ENCODE measurements at regions not wholly inside any gene's neighbourhood (a gene's known extent, or its start where the extent isn't known, plus 50 kb on each side); places are given as distances from the start of the nearest gene placed in this dataset.

DNA sequence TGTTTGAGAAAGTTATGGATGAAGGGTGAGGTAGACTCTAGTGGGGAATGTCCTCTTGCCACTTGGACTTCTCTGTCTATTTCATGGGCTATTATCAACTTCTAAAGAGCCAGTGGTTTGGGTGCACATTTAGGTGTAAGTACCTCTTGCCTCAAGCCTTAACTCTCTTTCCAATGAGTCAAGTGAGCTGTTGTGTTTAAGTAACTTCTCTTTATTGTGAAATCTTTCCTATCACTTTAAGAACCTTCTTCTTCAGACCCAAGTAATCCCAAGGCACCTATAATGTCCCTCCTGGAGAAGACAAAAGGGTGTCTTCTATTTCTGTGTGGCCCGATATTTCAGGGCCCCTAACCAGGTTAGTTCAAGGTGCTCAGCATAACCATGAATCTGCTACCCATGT lies 90.5 kb upstream of the VPREB1 start:
- no peaks in the 10 kb centered on the region for H3K36me3 ChIP-seq (ENCODE audit: control insufficient read depth in 1 of 2, insufficient read depth in 2 of 2, low read length in 2 of 2)
- no peaks in the 10 kb centered on the region for H3K9me2 ChIP-seq (ENCODE audit: insufficient read depth)
- H2AFZ ChIP-seq (ENCODE audit: low read depth, low read length, poor library complexity, severe bottlenecking), result no peak overlapping the region
- H3K4me3 ChIP-seq (replicated peaks in 1 of 2; ENCODE audit: low read depth in 1 of 2, low read length in 2 of 2), result no peak overlapping the region
- ChIA-PET POLR2A (no interaction called here), CTCF (no interaction called here), RAD21 (ENCODE audit: low non-redundant PET in 1 of 2, low total read pairs in 2 of 2, uncharacterized antibody in 2 of 2, unreplicated experiment in 2 of 2) (no interaction called here)
- BruUV-seq (replicated peaks), result no TSS peak
- intact Hi-C loops (cut with micrococcal nuclease), result loop anchor here (10.0 kb wide), 2 partner anchors 49 to 51 kb away; no protein-coding TSS in a partner anchor
- H3K4me2 ChIP-seq (ENCODE audit: low read length), result no peak overlapping the region
- DNase-seq (ENCODE audit: low read depth, low spot score) (no peak), ATAC-seq (no peak)
- H3K27me3 ChIP-seq (ENCODE audit: insufficient read depth, low read length), result peaks cover 30% of the 10 kb centered on the region
- H3K4me1 ChIP-seq (ENCODE audit: control insufficient read depth in 1 of 2, insufficient read depth in 2 of 2, low read length in 2 of 2), result no peaks in the 10 kb centered on the region
- H3K27ac ChIP-seq (ENCODE audit: low read depth, low read length), result no peak overlapping the region
- H4K20me1 ChIP-seq (ENCODE audit: insufficient read depth), result no peaks in the 10 kb centered on the region
- TF ChIP-seq EZH2 (IDR thresholded peaks at IDR 0.05) (no peak), TCF7L2 (IDR thresholded peaks at IDR 0.05; ENCODE audit: borderline replicate concordance, extremely low read depth, insufficient read depth, insufficient read length) (no peak), CBX3 (IDR thresholded peaks at IDR 0.05; ENCODE audit: low read depth) (no peak)
- TF ChIP-seq, protein P1, sequence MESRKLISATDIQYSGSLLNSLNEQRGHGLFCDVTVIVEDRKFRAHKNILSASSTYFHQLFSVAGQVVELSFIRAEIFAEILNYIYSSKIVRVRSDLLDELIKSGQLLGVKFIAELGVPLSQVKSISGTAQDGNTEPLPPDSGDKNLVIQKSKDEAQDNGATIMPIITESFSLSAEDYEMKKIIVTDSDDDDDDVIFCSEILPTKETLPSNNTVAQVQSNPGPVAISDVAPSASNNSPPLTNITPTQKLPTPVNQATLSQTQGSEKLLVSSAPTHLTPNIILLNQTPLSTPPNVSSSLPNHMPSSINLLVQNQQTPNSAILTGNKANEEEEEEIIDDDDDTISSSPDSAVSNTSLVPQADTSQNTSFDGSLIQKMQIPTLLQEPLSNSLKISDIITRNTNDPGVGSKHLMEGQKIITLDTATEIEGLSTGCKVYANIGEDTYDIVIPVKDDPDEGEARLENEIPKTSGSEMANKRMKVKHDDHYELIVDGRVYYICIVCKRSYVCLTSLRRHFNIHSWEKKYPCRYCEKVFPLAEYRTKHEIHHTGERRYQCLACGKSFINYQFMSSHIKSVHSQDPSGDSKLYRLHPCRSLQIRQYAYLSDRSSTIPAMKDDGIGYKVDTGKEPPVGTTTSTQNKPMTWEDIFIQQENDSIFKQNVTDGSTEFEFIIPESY (IDR thresholded peaks at IDR 0.05; ENCODE audit: extremely low read depth, insufficient replicate concordance, low read length), result no peak
- no peaks in the 10 kb centered on the region for H3K9me3 ChIP-seq (ENCODE audit: control insufficient read depth in 1 of 2, insufficient read depth in 1 of 2, low read depth in 1 of 2, low read length in 2 of 2)
- no peaks in the 10 kb centered on the region for H3K79me2 ChIP-seq (ENCODE audit: insufficient read depth, low read length)
- H3K9ac ChIP-seq (ENCODE audit: low read length), result no peak overlapping the region

DNA sequence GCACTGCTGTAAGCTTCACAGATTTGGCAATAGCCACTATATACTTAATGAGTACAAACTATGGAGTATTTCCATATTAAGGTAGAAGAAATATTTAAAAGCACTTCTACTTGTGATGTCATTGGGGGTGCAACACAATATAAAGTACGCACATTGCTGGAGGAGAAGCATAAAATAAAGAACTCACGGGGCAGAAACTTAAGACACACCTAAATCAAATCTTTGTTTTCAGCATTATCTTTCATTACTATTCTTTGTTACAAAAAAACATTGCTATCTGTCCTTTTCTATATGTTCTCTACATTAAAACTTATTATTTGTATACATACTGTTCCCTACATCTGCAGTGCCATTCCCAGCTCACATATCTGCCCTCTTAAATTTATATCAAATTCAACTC lies 93.3 kb upstream of the VPREB1 start:
- Histone ChIP-seq H3K4me1 (ENCODE audit: control insufficient read depth in 1 of 2, insufficient read depth in 2 of 2, low read length in 2 of 2) (no peaks in the 10 kb centered on the region), H3K4me2 (ENCODE audit: low read length) (no peak overlapping the region), H4K20me1 (ENCODE audit: insufficient read depth) (no peaks in the 10 kb centered on the region), H3K9ac (ENCODE audit: low read length) (no peak overlapping the region), H3K79me2 (ENCODE audit: insufficient read depth, low read length) (no peaks in the 10 kb centered on the region), H2AFZ (ENCODE audit: low read depth, low read length, poor library complexity, severe bottlenecking) (no peak overlapping the region), H3K36me3 (ENCODE audit: control insufficient read depth in 1 of 2, insufficient read depth in 2 of 2, low read length in 2 of 2) (no peaks in the 10 kb centered on the region), H3K9me3 (ENCODE audit: control insufficient read depth in 1 of 2, insufficient read depth in 1 of 2, low read depth in 1 of 2, low read length in 2 of 2) (no peaks in the 10 kb centered on the region), H3K9me2 (ENCODE audit: insufficient read depth) (no peaks in the 10 kb centered on the region), H3K4me3 (replicated peaks in 1 of 2; ENCODE audit: low read depth in 1 of 2, low read length in 2 of 2) (no peak overlapping the region), H3K27me3 (ENCODE audit: insufficient read depth, low read length) (peaks cover 56% of the 10 kb centered on the region), H3K27ac (ENCODE audit: low read depth, low read length) (no peak overlapping the region)
- intact Hi-C loops (cut with micrococcal nuclease), result loop anchor here (10.0 kb wide), 2 partner anchors 47 to 53 kb away; no protein-coding TSS in a partner anchor
- POLR2A ChIA-PET, result no interaction called here
- BruUV-seq (replicated peaks), result no TSS peak
- CTCF ChIA-PET, result no interaction called here
- ATAC-seq, result no peak
- RAD21 ChIA-PET (ENCODE audit: low non-redundant PET in 1 of 2, low total read pairs in 2 of 2, uncharacterized antibody in 2 of 2, unreplicated experiment in 2 of 2), result no interaction called here
- DNase-seq (ENCODE audit: low read depth, low spot score), result no peak
- no peak for TF ChIP-seq FOSL1 (IDR thresholded peaks at IDR 0.05; ENCODE audit: low read depth)
- no peak for TF ChIP-seq EGR1 (IDR thresholded peaks at IDR 0.05; ENCODE audit: low read depth)
- no peak for TF ChIP-seq CBX3 (IDR thresholded peaks at IDR 0.05; ENCODE audit: low read depth)
- no peak for TF ChIP-seq YY1 (IDR thresholded peaks at IDR 0.05; ENCODE audit: extremely low read depth, insufficient replicate concordance, low read depth, low read length)
